DND-41 (cell line): ENCODE measurements at regions not wholly inside any gene's neighbourhood (a gene's known extent, or its start where the extent isn't known, plus 50 kb on each side); places are given as distances from the start of the nearest gene placed in this dataset.

Experiments
- ATAC-seq: fragments of 200-7000 bp; cut with Tn5 transposase; 3 replicates; pipeline ENCODE4 v1.9.1; 2021; ENCODE audit warnings: low read depth; ENCODE audit not compliant: insufficient read depth
- DNase-seq: peaks from one replicate; pipeline ENCODE4 v3.0.0-alpha.2; 2020
- H2AFZ ChIP-seq: 2 replicates; pipeline ENCODE4 v1.6.0; 2012; ENCODE audit warnings: low read depth, low read length
- H3K27ac ChIP-seq: 2 replicates; pipeline ENCODE4 v1.5.1; 2012; ENCODE audit warnings: low read length, inconsistent platforms
- H3K27me3 ChIP-seq: fragments of 200-600 bp; sonication (generic); 2 replicates; pipeline ENCODE4 v1.6.0; 2012; ENCODE audit warnings: low read length, mild to moderate bottlenecking, inconsistent platforms; ENCODE audit not compliant: insufficient read depth, poor library complexity
- H3K36me3 ChIP-seq: 2 replicates; pipeline ENCODE4 v1.5.1; 2012; ENCODE audit warnings: low read length, inconsistent platforms; ENCODE audit not compliant: insufficient read depth
- H3K4me1 ChIP-seq: 2 replicates; pipeline ENCODE4 v1.5.1; 2012; ENCODE audit warnings: mild to moderate bottlenecking, low read length; ENCODE audit not compliant: insufficient read depth
- H3K4me2 ChIP-seq: 2 replicates; pipeline ENCODE4 v1.6.0; 2012; ENCODE audit warnings: mild to moderate bottlenecking, moderate library complexity, low read length, inconsistent platforms; ENCODE audit not compliant: insufficient read depth
- H3K4me3 ChIP-seq, 2 experiments: fragments of 200-600 bp in 1 of 2; shearing (Covaris generic) in 1 of 2; 2 replicates each; pipeline ENCODE4 v1.5.1; 2012 to 2016; ENCODE audit warnings: inconsistent platforms in 2 of 2, low read length in 2 of 2, mild to moderate bottlenecking in 2 of 2, low read depth in 1 of 2, moderate library complexity in 1 of 2
- H3K79me2 ChIP-seq: 2 replicates; pipeline ENCODE4 v1.6.0; 2012; ENCODE audit warnings: low read length, inconsistent platforms; ENCODE audit not compliant: insufficient read depth
- H3K9ac ChIP-seq: 2 replicates; pipeline ENCODE4 v1.6.0; 2012; ENCODE audit warnings: low read depth, mild to moderate bottlenecking, inconsistent platforms, low read length, moderate library complexity
- H3K9me3 ChIP-seq: 2 replicates; pipeline ENCODE4 v1.5.1; 2012; ENCODE audit warnings: low read length, moderate library complexity, mild to moderate bottlenecking, inconsistent platforms; ENCODE audit not compliant: insufficient read depth, severe bottlenecking
- H4K20me1 ChIP-seq: 2 replicates; pipeline ENCODE4 v1.6.0; 2012; ENCODE audit warnings: low read length; ENCODE audit not compliant: insufficient read depth
- EZH2 ChIP-seq: IDR thresholded peaks from 3 replicates; pipeline ENCODE4 v1.6.1; 2012; ENCODE audit warnings: borderline replicate concordance, low read depth, mild to moderate bottlenecking, moderate library complexity, low read length, inconsistent platforms; ENCODE audit not compliant: severe bottlenecking
- TF ChIP-seq, protein P1 (sequence below): IDR thresholded peaks from 2 replicates; pipeline ENCODE4 v1.5.1; 2012; ENCODE audit warnings: borderline replicate concordance, low read length, moderate library complexity, mild to moderate bottlenecking; ENCODE audit not compliant: poor library complexity, severe bottlenecking; ENCODE audit errors: extremely low read depth

GRCh38 chr9:118017607-118018122, 313.5 kb downstream of the TLR4 start:
- H3K9me3 ChIP-seq, result no peaks in the 10 kb centered on the region

GRCh38 chr9:118023644-118024043, 319.4 kb downstream of the TLR4 start:
- H3K27me3 ChIP-seq, result no peaks in the 10 kb centered on the region
- no peak overlapping the region for H3K4me2 ChIP-seq
- no peak for DNase-seq
- no peak overlapping the region for H3K27ac ChIP-seq
- no peak overlapping the region for H2AFZ ChIP-seq
- H3K4me1 ChIP-seq, result no peaks in the 10 kb centered on the region
- no peaks in the 10 kb centered on the region for H3K9me3 ChIP-seq
- H3K36me3 ChIP-seq, result no peaks in the 10 kb centered on the region
- no peak overlapping the region for H3K9ac ChIP-seq
- ATAC-seq, result no peak
- no peaks in the 10 kb centered on the region for H3K79me2 ChIP-seq
- TF ChIP-seq, protein P1, sequence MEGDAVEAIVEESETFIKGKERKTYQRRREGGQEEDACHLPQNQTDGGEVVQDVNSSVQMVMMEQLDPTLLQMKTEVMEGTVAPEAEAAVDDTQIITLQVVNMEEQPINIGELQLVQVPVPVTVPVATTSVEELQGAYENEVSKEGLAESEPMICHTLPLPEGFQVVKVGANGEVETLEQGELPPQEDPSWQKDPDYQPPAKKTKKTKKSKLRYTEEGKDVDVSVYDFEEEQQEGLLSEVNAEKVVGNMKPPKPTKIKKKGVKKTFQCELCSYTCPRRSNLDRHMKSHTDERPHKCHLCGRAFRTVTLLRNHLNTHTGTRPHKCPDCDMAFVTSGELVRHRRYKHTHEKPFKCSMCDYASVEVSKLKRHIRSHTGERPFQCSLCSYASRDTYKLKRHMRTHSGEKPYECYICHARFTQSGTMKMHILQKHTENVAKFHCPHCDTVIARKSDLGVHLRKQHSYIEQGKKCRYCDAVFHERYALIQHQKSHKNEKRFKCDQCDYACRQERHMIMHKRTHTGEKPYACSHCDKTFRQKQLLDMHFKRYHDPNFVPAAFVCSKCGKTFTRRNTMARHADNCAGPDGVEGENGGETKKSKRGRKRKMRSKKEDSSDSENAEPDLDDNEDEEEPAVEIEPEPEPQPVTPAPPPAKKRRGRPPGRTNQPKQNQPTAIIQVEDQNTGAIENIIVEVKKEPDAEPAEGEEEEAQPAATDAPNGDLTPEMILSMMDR, result no peak
- no peak for TF ChIP-seq EZH2
- H4K20me1 ChIP-seq, result no peaks in the 10 kb centered on the region
- H3K4me3 ChIP-seq, result no peak overlapping the region

More at GRCh38 chr9:118017607-118018122, 313.5 kb downstream of the TLR4 start:
- Histone ChIP-seq H3K4me1 (no peaks in the 10 kb centered on the region), H3K79me2 (no peaks in the 10 kb centered on the region), H4K20me1 (no peaks in the 10 kb centered on the region), H2AFZ (no peak overlapping the region), H3K27ac (no peak overlapping the region), H3K9ac (no peak overlapping the region), H3K27me3 (no peaks in the 10 kb centered on the region), H3K36me3 (no peaks in the 10 kb centered on the region), H3K4me2 (no peak overlapping the region), H3K4me3 (no peak overlapping the region)
- ATAC-seq (no peak), DNase-seq (no peak)
- TF ChIP-seq EZH2, result no peak
- TF ChIP-seq, protein P1, result no peak

DNA sequence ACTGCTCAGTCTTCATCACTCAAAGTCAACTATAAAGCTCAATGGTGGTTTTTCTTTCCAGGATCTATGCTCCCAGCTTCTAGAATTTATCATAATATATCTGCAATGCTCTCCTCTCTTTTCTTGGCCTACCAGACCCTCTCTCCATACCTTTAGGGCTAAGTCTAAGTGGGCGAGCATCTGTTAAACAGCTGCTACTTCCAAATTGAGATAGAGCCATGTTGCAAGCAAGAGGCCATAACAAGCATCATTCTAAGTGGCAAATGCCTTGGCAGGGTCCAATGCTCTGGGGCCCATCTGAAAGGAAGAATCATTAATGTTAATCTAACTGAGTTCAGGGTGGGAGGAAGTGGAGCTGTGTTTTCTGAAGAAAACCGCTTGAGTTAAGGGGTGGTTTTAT, 324.0 kb downstream of the TLR4 start:
- DNase-seq, result no peak
- no peak overlapping the region for H3K4me3 ChIP-seq
- no peaks in the 10 kb centered on the region for H3K27me3 ChIP-seq
- H2AFZ ChIP-seq, result no peak overlapping the region
- H3K4me1 ChIP-seq, result no peaks in the 10 kb centered on the region
- H3K4me2 ChIP-seq, result no peak overlapping the region
- no peak overlapping the region for H3K9ac ChIP-seq
- H3K79me2 ChIP-seq, result no peaks in the 10 kb centered on the region
- no peak overlapping the region for H3K27ac ChIP-seq
- no peaks in the 10 kb centered on the region for H3K36me3 ChIP-seq
- ATAC-seq, result no peak
- no peaks in the 10 kb centered on the region for H3K9me3 ChIP-seq
- no peaks in the 10 kb centered on the region for H4K20me1 ChIP-seq
- no peak for TF ChIP-seq EZH2
- TF ChIP-seq, protein P1, result no peak

DNA sequence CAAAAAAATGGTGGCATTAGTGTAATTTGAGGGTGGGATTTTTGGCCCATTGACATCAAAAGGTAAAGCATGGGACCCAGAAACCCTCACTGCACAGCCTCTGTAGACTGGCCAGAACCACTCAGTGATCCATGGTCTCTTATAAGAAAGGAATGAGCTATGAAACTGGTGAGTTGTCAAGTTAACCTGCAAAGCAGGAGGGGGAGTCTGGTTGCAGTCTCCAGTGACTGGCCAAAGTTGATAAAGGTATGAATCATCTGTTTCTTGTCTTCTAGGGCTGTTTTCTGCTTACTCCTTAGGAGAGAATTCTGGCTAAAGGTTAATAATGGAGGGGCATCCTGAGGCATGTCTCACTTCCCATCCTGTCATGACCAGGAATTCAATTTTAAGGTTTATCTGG, 325.2 kb downstream of the TLR4 start:
- no peaks in the 10 kb centered on the region for H3K27me3 ChIP-seq
- ATAC-seq, result no peak
- TF ChIP-seq, protein P1, result no peak
- no peak for TF ChIP-seq EZH2
- no peak overlapping the region for H3K27ac ChIP-seq
- H3K79me2 ChIP-seq, result no peaks in the 10 kb centered on the region
- H3K4me2 ChIP-seq, result no peak overlapping the region
- H4K20me1 ChIP-seq, result no peaks in the 10 kb centered on the region
- H2AFZ ChIP-seq, result no peak overlapping the region
- H3K36me3 ChIP-seq, result no peaks in the 10 kb centered on the region
- H3K9ac ChIP-seq, result no peak overlapping the region
- H3K4me3 ChIP-seq, result no peak overlapping the region
- H3K9me3 ChIP-seq, result no peaks in the 10 kb centered on the region
- H3K4me1 ChIP-seq, result no peaks in the 10 kb centered on the region
- DNase-seq, result no peak
